ENCODE measurements at regions not wholly inside any gene's neighbourhood (a gene's known extent, or its start where the extent isn't known, plus 50 kb on each side); places are given as distances from the start of the nearest gene placed in this dataset.
A peak's percentile ranks its signal among the peaks of the same experiment; 100 is the strongest.

DNA sequence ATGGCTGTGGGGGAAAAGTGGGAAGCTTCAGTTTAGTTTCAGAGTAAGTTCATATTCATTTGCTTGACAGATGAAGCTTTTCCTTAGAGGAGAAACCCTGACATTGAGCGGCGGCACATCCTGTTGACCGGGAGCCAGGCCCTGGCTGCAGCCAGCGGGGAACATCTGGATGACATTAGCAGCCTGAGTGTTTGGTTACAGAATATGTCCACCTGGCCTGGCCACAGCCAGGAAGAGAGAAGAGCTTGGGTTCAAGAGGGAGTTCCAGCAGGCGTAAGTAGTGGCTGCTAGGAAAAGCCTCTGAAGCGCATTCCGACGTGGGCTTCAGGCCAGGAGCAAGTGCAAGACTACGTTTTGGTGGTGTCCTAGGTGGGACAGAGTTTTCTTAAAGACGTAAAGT, 144.9 kb upstream of the MYCN start:
- peaks cover 3% of the 10 kb centered on the region for H3K9me3 Mint-ChIP-seq (ENCODE audit: unreplicated experiment)
- peaks cover 4% of the 10 kb centered on the region for H3K27me3 Mint-ChIP-seq (ENCODE audit: unreplicated experiment)
- no peak overlapping the region for H3K4me3 Mint-ChIP-seq (ENCODE audit: unreplicated experiment)
- peaks cover 15% of the 10 kb centered on the region for H3K4me1 Mint-ChIP-seq (ENCODE audit: low read depth, unreplicated experiment)
- DNase-seq = no peak
- no peak for TF ChIP-seq CTCF (IDR thresholded peaks at IDR 0.05; ENCODE audit: partially characterized antibody, unreplicated experiment)
- no peak overlapping the region for H3K27ac Mint-ChIP-seq (ENCODE audit: unreplicated experiment)
- H3K36me3 Mint-ChIP-seq (ENCODE audit: unreplicated experiment) = no peaks in the 10 kb centered on the region

DNA sequence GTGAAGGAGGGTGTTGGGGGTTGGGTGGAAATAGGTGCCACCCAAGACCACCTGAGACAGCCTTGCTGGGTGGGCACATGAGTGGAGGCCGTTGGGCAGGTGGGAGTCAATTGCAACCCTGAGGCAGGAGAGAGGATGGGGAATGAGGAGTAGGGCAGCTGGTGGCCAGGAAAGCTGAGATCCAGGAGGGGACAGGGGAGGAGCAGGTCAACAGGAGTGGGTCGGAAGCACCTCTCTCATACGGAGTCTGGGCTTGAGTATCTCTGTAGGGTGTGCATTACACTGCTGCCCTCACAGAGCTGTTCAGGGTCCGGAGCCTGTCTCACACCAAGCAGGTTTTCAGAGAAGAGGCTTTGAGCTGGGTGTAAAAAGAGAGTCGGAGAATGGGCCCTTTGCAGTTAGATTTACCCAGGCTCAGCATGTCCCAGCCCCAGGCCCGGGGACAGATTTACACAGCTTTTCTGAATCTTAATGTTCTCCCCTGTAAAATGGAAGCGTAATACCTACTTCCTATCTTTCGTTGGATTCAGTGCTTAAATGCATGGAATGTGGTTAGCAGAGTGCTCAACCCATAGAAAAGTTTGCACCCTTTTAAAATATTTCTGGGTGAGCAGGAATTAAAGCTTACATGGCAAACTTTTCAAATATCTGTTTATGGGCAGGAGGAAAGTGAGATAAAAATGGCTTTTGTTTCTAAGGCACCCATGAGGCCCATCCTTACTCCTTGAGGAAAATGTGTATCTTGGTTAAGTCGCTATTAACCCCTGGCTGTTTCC, 144.0 kb upstream of the MYCN start:
- no peak for TF ChIP-seq CTCF (IDR thresholded peaks at IDR 0.05; ENCODE audit: partially characterized antibody, unreplicated experiment)
- H3K4me1 Mint-ChIP-seq (ENCODE audit: low read depth, unreplicated experiment) = peaks cover 15% of the 10 kb centered on the region
- H3K27ac Mint-ChIP-seq (ENCODE audit: unreplicated experiment) = no peak overlapping the region
- H3K9me3 Mint-ChIP-seq (ENCODE audit: unreplicated experiment) = peaks cover 3% of the 10 kb centered on the region
- no peak for DNase-seq
- H3K4me3 Mint-ChIP-seq (ENCODE audit: unreplicated experiment) = no peak overlapping the region
- H3K27me3 Mint-ChIP-seq (ENCODE audit: unreplicated experiment) = peaks cover 4% of the 10 kb centered on the region
- no peaks in the 10 kb centered on the region for H3K36me3 Mint-ChIP-seq (ENCODE audit: unreplicated experiment)

DNA sequence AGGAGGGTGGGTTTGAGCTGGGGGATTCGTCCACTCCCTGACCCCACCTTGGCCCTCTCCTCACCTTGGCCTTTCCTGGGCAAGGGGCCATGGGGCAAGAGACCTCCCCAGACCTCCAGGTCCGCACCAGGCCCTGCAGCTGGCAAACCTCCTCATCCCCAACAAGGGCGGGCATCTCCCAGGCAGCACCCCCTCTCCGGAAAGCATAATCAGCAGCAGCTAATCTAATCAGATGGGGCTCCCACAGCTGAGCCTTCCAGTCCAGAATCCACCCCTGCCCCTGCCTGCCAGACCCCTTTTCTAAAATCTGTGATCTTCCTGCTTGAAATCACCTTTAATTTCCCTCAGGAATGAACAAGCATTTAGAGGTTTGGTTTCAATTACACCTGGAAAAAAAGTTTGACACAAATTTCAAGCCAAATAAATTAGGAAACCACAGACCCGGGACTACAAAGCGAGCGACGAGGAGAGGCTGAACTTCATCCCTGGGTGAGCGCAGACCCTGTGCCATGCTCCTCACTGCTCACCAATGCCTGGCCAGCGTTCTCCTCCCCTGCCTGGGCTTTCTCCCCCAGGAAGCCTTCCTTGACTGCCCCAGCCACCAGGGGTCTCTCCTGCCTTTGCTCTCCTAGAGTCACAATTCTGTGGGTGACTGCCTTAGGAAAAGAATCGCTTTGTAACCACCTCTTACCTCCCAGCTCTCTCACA, 143.0 kb upstream of the MYCN start:
- no peak overlapping the region for H3K4me3 Mint-ChIP-seq (ENCODE audit: unreplicated experiment)

GRCh38 chr2:15797939-15798281, 142.4 kb upstream of the MYCN start:
- H3K36me3 Mint-ChIP-seq (ENCODE audit: unreplicated experiment) = no peaks in the 10 kb centered on the region
- H3K4me1 Mint-ChIP-seq (ENCODE audit: low read depth, unreplicated experiment) = peaks cover 16% of the 10 kb centered on the region
- H3K9me3 Mint-ChIP-seq (ENCODE audit: unreplicated experiment) = peaks cover 4% of the 10 kb centered on the region
- no peak overlapping the region for H3K27ac Mint-ChIP-seq (ENCODE audit: unreplicated experiment)
- DNase-seq = no peak
- TF ChIP-seq CTCF (IDR thresholded peaks at IDR 0.05; ENCODE audit: partially characterized antibody, unreplicated experiment) = no peak
- no peak overlapping the region for H3K4me3 Mint-ChIP-seq (ENCODE audit: unreplicated experiment)
- peaks cover 6% of the 10 kb centered on the region for H3K27me3 Mint-ChIP-seq (ENCODE audit: unreplicated experiment)

More for the DNA sequence above, 143.0 kb upstream of the MYCN start:
- H3K9me3 Mint-ChIP-seq (ENCODE audit: unreplicated experiment) = peaks cover 4% of the 10 kb centered on the region
- TF ChIP-seq CTCF (IDR thresholded peaks at IDR 0.05; ENCODE audit: partially characterized antibody, unreplicated experiment) = peak; percentile 27
- peaks cover 15% of the 10 kb centered on the region for H3K4me1 Mint-ChIP-seq (ENCODE audit: low read depth, unreplicated experiment)
- no peak overlapping the region for H3K27ac Mint-ChIP-seq (ENCODE audit: unreplicated experiment)
- H3K36me3 Mint-ChIP-seq (ENCODE audit: unreplicated experiment) = no peaks in the 10 kb centered on the region
- no peak for DNase-seq
- peaks cover 4% of the 10 kb centered on the region for H3K27me3 Mint-ChIP-seq (ENCODE audit: unreplicated experiment)
